ENCODE measurements at regions not wholly inside any gene's neighbourhood (a gene's known extent, or its start where the extent isn't known, plus 50 kb on each side); places are given as distances from the start of the nearest gene placed in this dataset.

GRCh38 chr5:17156463-17156862, 61.0 kb upstream of the BASP1 start:
- TF ChIP-seq CTCF (IDR thresholded peaks at IDR 0.05; ENCODE audit: insufficient read depth, missing control alignments), result no peak
- FAIRE-seq (no peak), DNase-seq (ENCODE audit: insufficient read length, low spot score) (no peak)

GRCh38 chr5:17157294-17157693, 60.1 kb upstream of the BASP1 start:
- FAIRE-seq, result no peak
- no peak for DNase-seq (ENCODE audit: insufficient read length, low spot score)
- no peak for TF ChIP-seq CTCF (IDR thresholded peaks at IDR 0.05; ENCODE audit: insufficient read depth, missing control alignments)

GRCh38 chr5:17157916-17158529, 59.4 kb upstream of the BASP1 start:
- no peak for DNase-seq (ENCODE audit: insufficient read length, low spot score)
- FAIRE-seq, result no peak
- TF ChIP-seq CTCF (IDR thresholded peaks at IDR 0.05; ENCODE audit: insufficient read depth, missing control alignments), result no peak

- no peak for DNase-seq (ENCODE audit: insufficient read length, low spot score)
- TF ChIP-seq CTCF (IDR thresholded peaks at IDR 0.05; ENCODE audit: insufficient read depth, missing control alignments), result no peak
- FAIRE-seq, result no peak
These were observed 56.7 kb upstream of the BASP1 start for GRCh38 chr5:17160756-17161040.

GRCh38 chr5:17161662-17162061, 55.8 kb upstream of the BASP1 start:
- no peak for FAIRE-seq
- no peak for TF ChIP-seq CTCF (IDR thresholded peaks at IDR 0.05; ENCODE audit: insufficient read depth, missing control alignments)
- DNase-seq (ENCODE audit: insufficient read length, low spot score), result no peak

GRCh38 chr5:17163221-17163620, 54.2 kb upstream of the BASP1 start:
- FAIRE-seq (no peak), DNase-seq (ENCODE audit: insufficient read length, low spot score) (no peak)
- TF ChIP-seq CTCF (IDR thresholded peaks at IDR 0.05; ENCODE audit: insufficient read depth, missing control alignments), result no peak

- FAIRE-seq, result no peak
- DNase-seq (ENCODE audit: insufficient read length, low spot score), result no peak
- no peak for TF ChIP-seq CTCF (IDR thresholded peaks at IDR 0.05; ENCODE audit: insufficient read depth, missing control alignments)
These were observed 50.1 kb upstream of the BASP1 start for GRCh38 chr5:17167171-17167891.

All from D721Med (cell line).